Anterior cingulate cortex (tissue), 58 donors: ENCODE measurements at regions not wholly inside any gene's neighbourhood (a gene's known extent, or its start where the extent isn't known, plus 50 kb on each side); places are given as distances from the start of the nearest gene placed in this dataset.

Source experiments
- DNase-seq, 58 donors: peaks; one replicate each; lab custom pipeline; 2025; lab: John Stamatoyannopoulos, UW

GRCh38 chr10:53025172-53025711 lies 252.7 kb upstream of the MBL2 start:
- no peak for DNase-seq

GRCh38 chr10:53023411-53023810 lies 250.8 kb upstream of the MBL2 start:
- no peak for DNase-seq

- DNase-seq = no peak
Observed at GRCh38 chr10:53022611-53023088, 250.1 kb upstream of the MBL2 start.

- DNase-seq = no peak
Observed at GRCh38 chr10:53013201-53013810, 240.7 kb upstream of the MBL2 start.

GRCh38 chr10:53009961-53010907 lies 237.7 kb upstream of the MBL2 start:
- no peak for DNase-seq

- no peak for DNase-seq
Observed at GRCh38 chr10:53007527-53007842, 234.9 kb upstream of the MBL2 start.

- DNase-seq = no peak
Observed at GRCh38 chr10:53006663-53007526, 234.3 kb upstream of the MBL2 start.

GRCh38 chr10:53005612-53006345 lies 233.2 kb upstream of the MBL2 start:
- no peak for DNase-seq

- no peak for DNase-seq
Observed at GRCh38 chr10:53003094-53003493, 230.5 kb upstream of the MBL2 start.

- DNase-seq = no peak
Observed at GRCh38 chr10:52999681-53000080, 227.1 kb upstream of the MBL2 start.

GRCh38 chr10:52999258-52999657 lies 226.7 kb upstream of the MBL2 start:
- no peak for DNase-seq

GRCh38 chr10:52997007-52997406 lies 224.4 kb upstream of the MBL2 start:
- no peak for DNase-seq

GRCh38 chr10:52994370-52994769 lies 221.8 kb upstream of the MBL2 start:
- no peak for DNase-seq

- DNase-seq = no peak
Observed at GRCh38 chr10:52993109-52993508, 220.5 kb upstream of the MBL2 start.

- no peak for DNase-seq
Observed at GRCh38 chr10:52992567-52992966, 220.0 kb upstream of the MBL2 start.

GRCh38 chr10:52988923-52989322 lies 216.3 kb upstream of the MBL2 start:
- no peak for DNase-seq

- DNase-seq = no peak
Observed at GRCh38 chr10:52986125-52986524, 213.5 kb upstream of the MBL2 start.

- no peak for DNase-seq
Observed at GRCh38 chr10:52984169-52984568, 211.6 kb upstream of the MBL2 start.

- DNase-seq = no peak
Observed at GRCh38 chr10:52979295-52979990, 206.9 kb upstream of the MBL2 start.
